ENCODE measurements at regions not wholly inside any gene's neighbourhood (a gene's known extent, or its start where the extent isn't known, plus 50 kb on each side); places are given as distances from the start of the nearest gene placed in this dataset.
A peak's percentile ranks its signal among the peaks of the same experiment; 100 is the strongest.
"Not testable (repeated sequence)": the region's sequence is repeated elsewhere in the genome, so short reads cannot be mapped to it uniquely, and the experiment has no call there.

DNA sequence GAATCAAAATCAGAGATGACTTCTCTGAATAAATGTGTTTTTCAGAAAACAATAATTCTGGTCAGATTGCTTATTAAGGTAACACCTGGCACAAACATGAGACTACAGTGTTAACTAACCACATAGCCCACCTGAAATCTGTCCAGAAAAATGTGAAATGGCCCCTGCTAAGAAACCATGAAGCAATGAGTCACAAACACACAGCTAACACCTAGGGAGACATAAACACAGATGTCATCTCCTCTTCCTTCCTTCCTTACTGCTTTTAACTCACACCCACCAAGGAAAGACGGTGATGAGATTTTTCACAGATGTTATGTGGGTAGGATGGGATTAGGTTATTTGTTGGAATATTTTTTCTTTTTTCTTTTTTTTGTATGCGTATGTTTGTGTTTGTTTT is 315.0 kb upstream of the STAC start:
- Histone ChIP-seq H3K4me3 (replicated peaks in 1 of 4; ENCODE audit: control extremely low read depth in 1 of 4, insufficient read depth in 1 of 4, low read depth in 3 of 4, low read length in 4 of 4) (no peak overlapping the region), H3K9me3 (ENCODE audit: control insufficient read depth, insufficient read depth, low read depth, low read length) (no peaks in the 10 kb centered on the region), H4K20me1 (ENCODE audit: control insufficient read depth, extremely low read depth, insufficient read depth, low read length) (no peaks in the 10 kb centered on the region), H3K79me2 (ENCODE audit: control insufficient read depth, insufficient read depth, low read length) (no peaks in the 10 kb centered on the region), H3K4me2 (ENCODE audit: extremely low read depth, insufficient read depth, low read length) (no peak overlapping the region), H3K27me3 (ENCODE audit: control insufficient read depth, insufficient read depth, low read length) (no peaks in the 10 kb centered on the region), H3K27ac (ENCODE audit: insufficient read depth, low read length) (no peak overlapping the region), H2AFZ (ENCODE audit: low read length) (no peak overlapping the region), H3K4me1 (ENCODE audit: control insufficient read depth, extremely low read depth, insufficient read depth, low read length) (no peaks in the 10 kb centered on the region), H3K9ac (ENCODE audit: insufficient read depth, low read length) (no peak overlapping the region), H3K36me3 (ENCODE audit: control insufficient read depth, insufficient read depth, low read length) (no peaks in the 10 kb centered on the region)
- peak in 1 of 2 donors; percentile 25 for DNase-seq (ENCODE audit: low read depth in 2 of 2)
- no peak for TF ChIP-seq EZH2 (IDR thresholded peaks at IDR 0.05; ENCODE audit: low read length, missing control alignments)

GRCh38 chr3:36075491-36075890 is 304.8 kb upstream of the STAC start:
- Histone ChIP-seq H3K79me2 (ENCODE audit: control insufficient read depth, insufficient read depth, low read length) (no peaks in the 10 kb centered on the region), H2AFZ (ENCODE audit: low read length) (no peak overlapping the region), H4K20me1 (ENCODE audit: control insufficient read depth, extremely low read depth, insufficient read depth, low read length) (no peaks in the 10 kb centered on the region), H3K4me1 (ENCODE audit: control insufficient read depth, extremely low read depth, insufficient read depth, low read length) (no peaks in the 10 kb centered on the region), H3K27ac (ENCODE audit: insufficient read depth, low read length) (no peak overlapping the region), H3K36me3 (ENCODE audit: control insufficient read depth, insufficient read depth, low read length) (no peaks in the 10 kb centered on the region), H3K9ac (ENCODE audit: insufficient read depth, low read length) (no peak overlapping the region), H3K27me3 (ENCODE audit: control insufficient read depth, insufficient read depth, low read length) (no peaks in the 10 kb centered on the region), H3K9me3 (ENCODE audit: control insufficient read depth, insufficient read depth, low read depth, low read length) (no peaks in the 10 kb centered on the region), H3K4me2 (ENCODE audit: extremely low read depth, insufficient read depth, low read length) (no peak overlapping the region), H3K4me3 (replicated peaks in 1 of 4; ENCODE audit: control extremely low read depth in 1 of 4, insufficient read depth in 1 of 4, low read depth in 3 of 4, low read length in 4 of 4) (no peak overlapping the region)
- TF ChIP-seq, protein P1, sequence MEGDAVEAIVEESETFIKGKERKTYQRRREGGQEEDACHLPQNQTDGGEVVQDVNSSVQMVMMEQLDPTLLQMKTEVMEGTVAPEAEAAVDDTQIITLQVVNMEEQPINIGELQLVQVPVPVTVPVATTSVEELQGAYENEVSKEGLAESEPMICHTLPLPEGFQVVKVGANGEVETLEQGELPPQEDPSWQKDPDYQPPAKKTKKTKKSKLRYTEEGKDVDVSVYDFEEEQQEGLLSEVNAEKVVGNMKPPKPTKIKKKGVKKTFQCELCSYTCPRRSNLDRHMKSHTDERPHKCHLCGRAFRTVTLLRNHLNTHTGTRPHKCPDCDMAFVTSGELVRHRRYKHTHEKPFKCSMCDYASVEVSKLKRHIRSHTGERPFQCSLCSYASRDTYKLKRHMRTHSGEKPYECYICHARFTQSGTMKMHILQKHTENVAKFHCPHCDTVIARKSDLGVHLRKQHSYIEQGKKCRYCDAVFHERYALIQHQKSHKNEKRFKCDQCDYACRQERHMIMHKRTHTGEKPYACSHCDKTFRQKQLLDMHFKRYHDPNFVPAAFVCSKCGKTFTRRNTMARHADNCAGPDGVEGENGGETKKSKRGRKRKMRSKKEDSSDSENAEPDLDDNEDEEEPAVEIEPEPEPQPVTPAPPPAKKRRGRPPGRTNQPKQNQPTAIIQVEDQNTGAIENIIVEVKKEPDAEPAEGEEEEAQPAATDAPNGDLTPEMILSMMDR (conservative IDR thresholded peaks at IDR 0.05 in 1 of 2, IDR thresholded peaks at IDR 0.05 in 1 of 2; ENCODE audit: low read depth in 1 of 2, low read length in 2 of 2) = no peak
- TF ChIP-seq EZH2 (IDR thresholded peaks at IDR 0.05; ENCODE audit: low read length, missing control alignments) = no peak
- DNase-seq (ENCODE audit: low read depth in 2 of 2) = peak in 1 of 2 donors; percentile 29

DNA sequence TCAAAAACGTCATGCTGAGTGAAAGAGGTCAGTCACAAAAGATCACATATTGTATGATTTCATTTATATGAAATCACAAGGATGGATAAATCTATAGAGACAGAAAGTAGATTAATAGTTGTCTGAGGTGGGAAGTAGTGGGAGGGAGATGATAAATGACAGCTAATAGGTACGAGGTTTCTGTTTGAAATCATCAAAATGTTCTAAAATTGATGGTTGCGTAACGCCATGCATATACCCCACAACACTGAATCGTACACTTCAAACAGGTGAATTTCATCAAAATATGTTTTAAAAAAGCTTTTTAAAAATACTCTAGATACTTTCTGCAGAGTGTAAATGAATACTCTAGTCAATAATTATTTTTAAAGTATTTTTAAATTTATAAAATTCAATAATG is 303.0 kb upstream of the STAC start:
- Histone ChIP-seq H3K4me2 (ENCODE audit: extremely low read depth, insufficient read depth, low read length) (no peak overlapping the region), H3K4me1 (ENCODE audit: control insufficient read depth, extremely low read depth, insufficient read depth, low read length) (no peaks in the 10 kb centered on the region), H3K9me3 (ENCODE audit: control insufficient read depth, insufficient read depth, low read depth, low read length) (no peaks in the 10 kb centered on the region), H3K79me2 (ENCODE audit: control insufficient read depth, insufficient read depth, low read length) (no peaks in the 10 kb centered on the region), H3K9ac (ENCODE audit: insufficient read depth, low read length) (no peak overlapping the region), H3K27ac (ENCODE audit: insufficient read depth, low read length) (no peak overlapping the region), H3K4me3 (replicated peaks in 1 of 4; ENCODE audit: control extremely low read depth in 1 of 4, insufficient read depth in 1 of 4, low read depth in 3 of 4, low read length in 4 of 4) (no peak overlapping the region), H3K27me3 (ENCODE audit: control insufficient read depth, insufficient read depth, low read length) (no peaks in the 10 kb centered on the region), H3K36me3 (ENCODE audit: control insufficient read depth, insufficient read depth, low read length) (no peaks in the 10 kb centered on the region), H4K20me1 (ENCODE audit: control insufficient read depth, extremely low read depth, insufficient read depth, low read length) (no peaks in the 10 kb centered on the region), H2AFZ (ENCODE audit: low read length) (no peak overlapping the region)
- DNase-seq (ENCODE audit: low read depth in 2 of 2) = no peak
- TF ChIP-seq, protein P1 (conservative IDR thresholded peaks at IDR 0.05 in 1 of 2, IDR thresholded peaks at IDR 0.05 in 1 of 2; ENCODE audit: low read depth in 1 of 2, low read length in 2 of 2) = no peak
- TF ChIP-seq EZH2 (IDR thresholded peaks at IDR 0.05; ENCODE audit: low read length, missing control alignments) = no peak

DNA sequence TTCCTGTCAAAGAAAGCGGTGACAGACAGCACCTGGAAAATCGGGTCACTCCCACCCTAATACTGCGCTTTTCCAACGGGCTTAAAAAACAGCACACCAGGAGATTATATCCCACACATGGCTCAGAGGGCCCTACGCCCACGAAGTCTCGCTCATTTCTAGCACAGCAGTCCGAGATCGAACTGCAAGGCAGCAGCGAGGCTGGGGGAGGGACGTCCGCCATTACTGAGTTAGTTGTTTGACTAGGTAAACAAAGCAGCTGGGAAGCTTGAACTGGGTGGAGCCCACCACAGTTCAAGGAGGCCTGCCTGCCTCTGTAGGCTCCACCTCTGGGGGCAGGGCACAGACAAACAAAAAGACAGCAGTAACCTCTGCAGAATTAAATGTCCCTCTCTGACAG is 297.3 kb upstream of the STAC start:
- H4K20me1 ChIP-seq (ENCODE audit: control insufficient read depth, extremely low read depth, insufficient read depth, low read length); H3K4me3 ChIP-seq (replicated peaks in 1 of 4; ENCODE audit: control extremely low read depth in 1 of 4, insufficient read depth in 1 of 4, low read depth in 3 of 4, low read length in 4 of 4); H3K79me2 ChIP-seq (ENCODE audit: control insufficient read depth, insufficient read depth, low read length); H3K4me2 ChIP-seq (ENCODE audit: extremely low read depth, insufficient read depth, low read length); H3K9me3 ChIP-seq (ENCODE audit: control insufficient read depth, insufficient read depth, low read depth, low read length); H3K36me3 ChIP-seq (ENCODE audit: control insufficient read depth, insufficient read depth, low read length); H3K27ac ChIP-seq (ENCODE audit: insufficient read depth, low read length); H3K4me1 ChIP-seq (ENCODE audit: control insufficient read depth, extremely low read depth, insufficient read depth, low read length); H3K9ac ChIP-seq (ENCODE audit: insufficient read depth, low read length); H2AFZ ChIP-seq (ENCODE audit: low read length); DNase-seq (ENCODE audit: low read depth in 2 of 2); H3K27me3 ChIP-seq (ENCODE audit: control insufficient read depth, insufficient read depth, low read length): not testable (repeated sequence)
